OCI-LY3 (cell line): ENCODE measurements at regions not wholly inside any gene's neighbourhood (a gene's known extent, or its start where the extent isn't known, plus 50 kb on each side); places are given as distances from the start of the nearest gene placed in this dataset.

Source experiments
- CTCF ChIP-seq: fragments of 200-600, 300-600 bp; sonication (generic); IDR thresholded peaks from 2 replicates; pipeline ENCODE4 v1.5.1; 2014; ENCODE audit warnings: antibody characterized with exemption, low read length, low read depth
- EZH2phosphoT487 ChIP-seq: fragments of 200-600 bp; shearing (Covaris generic); IDR thresholded peaks from 2 replicates; pipeline ENCODE4 v1.6.1; 2018; ENCODE audit warnings: antibody characterized with exemption, mixed run types, low read depth

GRCh38 chr10:26950934-26951333, 90.2 kb upstream of the ABI1 start:
- TF ChIP-seq CTCF = no peak
- TF ChIP-seq EZH2phosphoT487 = no peak
